MM.1S (cell line): ENCODE measurements at regions not wholly inside any gene's neighbourhood (a gene's known extent, or its start where the extent isn't known, plus 50 kb on each side); places are given as distances from the start of the nearest gene placed in this dataset.

ENCODE experiments used
- EZH2 ChIP-seq: fragments of 300-600 bp; sonication (generic); optimal IDR thresholded peaks from 2 replicates; pipeline ENCODE3; 2017; ENCODE audit warnings: low read depth, mild to moderate bottlenecking, antibody characterized with exemption, low read length, mixed read lengths
- EZH2phosphoT487 ChIP-seq: fragments of 300-600 bp; sonication (generic); IDR thresholded peaks from 2 replicates; pipeline ENCODE4 v1.6.1; 2018; ENCODE audit warnings: antibody characterized with exemption, low read length
- TF ChIP-seq, protein P1 (sequence below): fragments of 300-600 bp; sonication (generic); IDR thresholded peaks from 2 replicates; pipeline ENCODE4 v1.5.1; 2016; ENCODE audit warnings: antibody characterized with exemption, low read length, mixed read lengths

- TF ChIP-seq, protein P1, sequence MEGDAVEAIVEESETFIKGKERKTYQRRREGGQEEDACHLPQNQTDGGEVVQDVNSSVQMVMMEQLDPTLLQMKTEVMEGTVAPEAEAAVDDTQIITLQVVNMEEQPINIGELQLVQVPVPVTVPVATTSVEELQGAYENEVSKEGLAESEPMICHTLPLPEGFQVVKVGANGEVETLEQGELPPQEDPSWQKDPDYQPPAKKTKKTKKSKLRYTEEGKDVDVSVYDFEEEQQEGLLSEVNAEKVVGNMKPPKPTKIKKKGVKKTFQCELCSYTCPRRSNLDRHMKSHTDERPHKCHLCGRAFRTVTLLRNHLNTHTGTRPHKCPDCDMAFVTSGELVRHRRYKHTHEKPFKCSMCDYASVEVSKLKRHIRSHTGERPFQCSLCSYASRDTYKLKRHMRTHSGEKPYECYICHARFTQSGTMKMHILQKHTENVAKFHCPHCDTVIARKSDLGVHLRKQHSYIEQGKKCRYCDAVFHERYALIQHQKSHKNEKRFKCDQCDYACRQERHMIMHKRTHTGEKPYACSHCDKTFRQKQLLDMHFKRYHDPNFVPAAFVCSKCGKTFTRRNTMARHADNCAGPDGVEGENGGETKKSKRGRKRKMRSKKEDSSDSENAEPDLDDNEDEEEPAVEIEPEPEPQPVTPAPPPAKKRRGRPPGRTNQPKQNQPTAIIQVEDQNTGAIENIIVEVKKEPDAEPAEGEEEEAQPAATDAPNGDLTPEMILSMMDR = no peak
- TF ChIP-seq EZH2 = no peak
- no peak for TF ChIP-seq EZH2phosphoT487
Measured at GRCh38 chrX:865422-865821, 234.8 kb downstream of the SHOX start.
